NCI-H526 (cell line): ENCODE measurements at regions not wholly inside any gene's neighbourhood (a gene's known extent, or its start where the extent isn't known, plus 50 kb on each side); places are given as distances from the start of the nearest gene placed in this dataset.

Source experiments
- DNase-seq, 2 experiments: peaks; one replicate each; lab custom pipeline; 2025; lab: John Stamatoyannopoulos, UW

DNA sequence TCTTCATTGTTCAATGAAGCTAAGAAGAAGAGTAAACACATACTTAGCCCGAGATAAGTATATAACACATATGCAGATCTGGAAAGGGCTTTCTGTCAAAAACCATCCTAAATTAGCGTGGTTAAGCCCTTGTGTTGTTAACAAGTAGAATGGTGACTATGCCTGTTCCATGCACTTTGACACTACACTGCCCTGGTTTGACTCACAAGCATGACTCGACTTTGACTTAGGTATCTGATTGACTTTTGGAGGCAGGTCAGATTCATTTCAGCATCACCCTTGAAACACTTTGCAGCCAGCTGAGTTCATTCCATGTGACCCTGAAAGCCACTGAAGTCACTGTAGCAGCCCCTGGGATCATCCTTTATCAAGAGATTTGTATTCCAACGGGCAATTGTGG is 239.8 kb downstream of the TBX18 start:
- no peak for DNase-seq

DNA sequence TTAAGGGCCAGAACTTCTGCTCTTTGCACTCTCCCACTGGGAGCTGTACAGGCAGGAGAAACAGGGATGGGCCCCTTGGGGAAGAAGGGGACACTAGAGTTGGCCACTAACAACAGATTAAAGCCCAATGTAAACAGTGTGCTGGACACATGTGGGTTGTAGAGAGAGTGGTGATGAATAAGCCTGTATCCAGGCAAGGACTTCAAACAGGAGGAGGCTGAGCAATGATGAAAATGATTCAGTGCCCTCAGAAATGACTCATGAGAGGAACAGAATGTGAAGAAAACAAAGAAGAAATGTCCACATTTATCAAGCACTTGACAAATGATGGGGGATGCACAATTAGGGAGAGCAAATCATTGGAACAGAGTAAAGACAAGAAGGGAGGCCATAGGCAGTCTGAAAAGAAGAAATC is 242.3 kb downstream of the TBX18 start:
- DNase-seq: no peak

DNA sequence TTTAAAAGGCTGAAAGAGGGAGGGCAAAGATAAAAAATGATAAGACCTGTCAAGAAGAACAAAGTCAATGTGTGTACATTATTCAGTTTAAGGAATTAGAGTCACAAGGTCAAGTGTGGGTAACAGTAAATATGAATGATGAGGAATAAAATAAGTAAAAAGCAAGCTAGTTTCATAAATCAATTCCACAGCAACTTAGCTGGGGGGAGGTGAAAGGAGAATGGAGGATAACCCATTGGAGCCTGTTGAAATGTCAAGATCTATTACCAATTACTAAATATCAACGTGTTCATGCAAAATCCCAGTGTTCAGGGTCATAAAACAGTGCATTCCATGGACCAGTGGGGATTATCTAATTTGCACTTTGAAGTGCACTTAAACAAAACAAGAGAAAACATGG is 242.9 kb downstream of the TBX18 start:
- no peak for DNase-seq

DNA sequence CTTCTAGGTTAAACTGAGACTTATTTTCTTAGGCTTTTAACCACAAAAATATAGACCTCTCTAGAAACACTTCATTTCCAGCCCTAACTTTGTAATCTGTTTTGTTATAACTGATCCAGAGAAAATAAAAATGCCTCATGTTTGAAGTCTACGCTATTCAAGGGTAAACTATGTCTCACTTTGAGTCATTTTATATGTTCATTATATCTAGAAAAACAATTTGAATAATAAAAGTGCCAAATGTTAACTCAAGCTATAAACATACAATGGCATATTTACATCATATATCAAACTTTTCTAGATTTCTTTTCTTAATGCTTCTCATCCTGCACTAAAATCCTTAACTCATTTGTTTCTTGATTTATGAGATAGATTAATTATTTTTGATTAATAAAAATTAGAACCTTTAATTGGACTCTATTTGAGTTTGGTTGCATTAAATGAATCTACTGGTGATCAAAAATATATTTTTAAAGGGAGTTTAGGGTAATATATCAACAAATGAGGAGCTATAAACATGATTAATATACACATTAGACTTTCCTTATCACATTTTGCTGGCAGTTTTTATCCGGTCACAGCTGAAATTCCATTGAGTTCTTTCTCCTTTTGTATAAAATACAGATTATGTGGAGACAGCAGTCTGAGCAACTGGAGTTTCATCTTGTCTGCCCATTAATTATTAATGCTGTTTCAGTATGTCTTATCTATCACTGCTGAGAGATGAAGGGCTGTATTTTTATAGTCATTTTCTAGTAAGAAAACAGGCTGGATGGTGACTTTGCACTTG is 246.5 kb downstream of the TBX18 start:
- no peak for DNase-seq

DNA sequence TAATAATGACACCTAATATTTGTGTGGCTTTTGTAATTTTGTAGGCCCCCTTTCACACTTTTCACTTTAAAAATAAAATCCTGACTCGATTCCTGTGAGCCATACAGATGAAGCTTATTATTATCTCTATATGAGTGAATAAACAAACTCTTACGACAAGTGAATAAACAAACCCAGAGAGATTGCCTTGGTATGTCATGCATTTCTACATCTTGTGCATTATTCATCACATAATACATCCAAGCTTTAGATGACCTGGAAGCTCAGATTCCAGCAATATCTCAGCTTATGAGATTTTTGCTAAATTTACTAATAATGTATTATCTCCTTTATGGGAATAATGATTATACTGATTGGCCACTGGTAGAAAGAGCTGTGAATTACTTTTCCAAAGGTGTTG is 248.2 kb downstream of the TBX18 start:
- no peak for DNase-seq

DNA sequence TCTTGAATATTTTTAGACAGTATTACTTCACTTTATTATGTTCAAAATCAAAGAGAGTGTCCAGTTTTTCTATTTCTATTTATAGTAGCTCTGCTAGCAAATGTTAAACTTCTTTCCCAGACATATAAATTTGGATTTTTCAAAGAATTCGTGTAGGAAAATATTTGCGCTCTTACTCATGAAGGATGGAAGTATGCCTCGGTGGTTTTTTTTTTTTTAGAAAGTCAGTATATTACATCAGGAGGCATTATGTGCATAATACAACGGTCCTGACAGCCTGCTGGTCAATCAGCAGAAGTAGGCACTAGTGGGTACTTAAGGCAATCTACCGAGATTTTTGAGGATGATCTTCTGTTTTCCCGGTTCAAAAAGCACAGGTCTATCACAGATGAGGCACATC is 249.3 kb downstream of the TBX18 start:
- no peak for DNase-seq

DNA sequence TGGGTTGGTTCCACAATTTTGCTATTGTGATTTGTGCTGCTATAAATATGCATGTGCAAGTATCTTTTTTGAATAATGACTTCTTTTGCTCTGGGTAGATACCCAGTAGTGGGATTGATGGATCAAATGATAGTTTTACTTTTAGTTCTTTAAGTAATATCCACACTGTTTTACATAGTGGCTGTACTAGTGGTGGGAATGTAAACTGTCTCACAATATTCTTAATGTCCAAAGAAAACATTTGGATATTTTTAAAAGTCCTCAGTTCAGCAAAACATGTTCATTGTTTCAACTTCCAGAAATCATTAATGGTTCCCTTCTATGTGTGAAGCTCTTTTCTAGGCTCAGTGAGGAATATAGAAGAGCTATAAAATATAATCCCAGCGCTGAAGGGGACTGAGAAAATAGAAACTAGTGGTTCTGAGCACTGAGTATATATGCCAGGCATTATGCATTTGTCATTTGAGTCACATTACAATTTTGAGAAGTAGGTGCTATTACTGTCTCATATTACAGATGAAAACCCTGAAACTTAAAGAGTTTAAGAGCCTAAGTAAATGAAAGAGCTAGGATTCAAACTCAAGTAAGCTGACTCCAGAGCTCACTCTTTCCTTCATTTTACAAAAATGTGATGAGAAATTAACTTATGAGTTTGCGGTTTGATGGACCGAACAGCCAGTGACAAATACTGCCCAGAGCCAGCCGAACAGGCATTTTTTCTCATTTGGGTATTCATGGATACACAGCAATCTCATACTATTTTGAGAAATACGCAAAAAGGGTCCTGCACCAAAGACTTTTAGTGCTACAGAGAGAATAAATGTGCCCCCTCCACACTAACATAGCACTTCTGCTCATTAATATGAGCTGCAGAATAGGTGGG is 250.1 kb downstream of the TBX18 start:
- no peak for DNase-seq

DNA sequence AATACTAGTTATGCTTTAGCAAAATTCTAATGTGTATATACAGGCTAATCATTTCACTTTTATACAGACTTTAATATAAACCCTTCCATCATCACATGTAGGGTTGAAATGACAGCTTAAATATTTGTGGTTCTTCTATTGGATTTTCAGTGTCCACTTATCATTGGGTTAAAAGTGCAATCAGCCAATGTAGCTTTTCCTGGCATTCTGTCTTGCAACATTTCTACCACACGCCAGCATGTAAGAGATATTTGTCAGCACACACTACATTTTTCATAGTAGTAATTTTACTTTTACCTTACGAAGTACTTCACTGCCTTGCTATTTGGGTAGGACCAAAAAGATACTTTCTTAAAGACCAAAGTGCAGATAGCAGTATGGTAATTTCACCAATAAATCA is 252.0 kb downstream of the TBX18 start:
- DNase-seq: no peak

DNA sequence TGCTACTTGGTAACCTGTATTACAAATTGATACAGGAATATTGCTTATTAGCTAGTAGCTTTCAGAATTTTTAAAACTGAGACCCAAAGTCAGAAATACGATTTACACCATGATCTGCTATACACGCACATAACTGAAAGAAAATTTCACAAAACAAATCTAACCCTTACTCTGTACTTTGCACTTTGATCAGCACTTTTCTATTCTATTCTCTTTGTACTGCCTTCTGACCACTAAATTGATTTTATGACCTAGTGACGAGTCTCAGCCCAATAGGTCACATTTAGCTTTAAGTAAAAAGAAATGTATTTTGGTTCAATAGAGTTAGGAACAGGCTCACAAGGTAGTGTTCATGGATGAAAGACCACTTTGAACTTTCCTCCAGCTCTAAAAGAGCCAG is 252.5 kb downstream of the TBX18 start:
- DNase-seq: no peak

DNA sequence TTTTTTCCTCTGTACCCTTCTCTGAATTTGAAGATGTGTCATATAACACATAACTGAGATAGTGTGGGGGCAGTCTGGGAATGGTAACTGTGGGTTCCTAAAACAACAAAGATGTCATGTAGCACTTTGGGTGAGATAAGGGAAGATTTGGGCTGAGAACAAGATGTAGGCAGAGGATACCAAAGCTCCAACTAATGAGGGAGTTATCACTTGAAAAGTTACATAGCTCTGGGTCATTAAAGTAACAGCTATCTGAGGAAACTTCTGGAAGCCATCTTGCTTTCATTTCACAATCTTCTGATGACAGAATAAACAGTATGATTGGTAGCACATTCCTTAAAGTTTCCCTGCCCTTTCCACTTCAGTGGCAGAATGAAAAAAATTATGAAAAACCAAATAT is 255.4 kb downstream of the TBX18 start:
- no peak for DNase-seq

DNA sequence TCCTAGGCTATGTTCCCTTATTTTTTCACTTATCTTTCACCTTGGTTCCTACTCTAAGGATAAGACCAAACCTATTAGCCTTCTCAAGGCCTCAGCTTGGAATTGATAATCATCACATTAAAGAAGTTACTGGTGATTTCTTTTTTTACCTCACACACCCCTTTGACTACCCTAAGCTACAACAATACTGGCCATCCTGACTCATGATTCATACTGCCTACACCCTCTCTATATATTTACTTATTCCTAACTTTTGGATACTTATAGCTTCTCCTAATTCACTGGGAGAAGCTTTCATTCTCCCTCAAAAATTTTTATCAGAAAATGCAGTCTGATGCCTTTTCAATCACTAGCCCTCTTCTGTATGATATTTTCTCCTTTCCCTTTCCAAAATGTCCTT is 256.1 kb downstream of the TBX18 start:
- no peak for DNase-seq

DNA sequence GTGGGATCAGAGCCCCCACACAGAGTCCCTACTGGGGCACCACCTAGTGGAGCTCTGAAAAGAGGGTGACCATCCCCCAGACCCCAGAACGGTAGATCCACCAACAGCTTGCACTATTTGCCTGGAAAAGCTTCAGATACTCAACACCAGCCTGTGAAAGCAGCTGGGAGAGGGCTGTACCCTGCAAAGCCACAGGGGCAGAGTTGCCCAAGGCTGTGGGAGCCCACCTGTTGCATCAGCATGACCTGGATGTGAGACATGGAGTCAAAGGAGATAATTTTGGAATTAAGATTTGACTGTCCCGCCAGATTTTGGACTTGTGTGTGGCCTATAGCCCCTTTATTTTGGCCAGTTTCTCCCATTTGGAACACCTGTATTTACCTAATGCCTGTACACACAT is 260.4 kb downstream of the TBX18 start:
- DNase-seq: no peak

DNA sequence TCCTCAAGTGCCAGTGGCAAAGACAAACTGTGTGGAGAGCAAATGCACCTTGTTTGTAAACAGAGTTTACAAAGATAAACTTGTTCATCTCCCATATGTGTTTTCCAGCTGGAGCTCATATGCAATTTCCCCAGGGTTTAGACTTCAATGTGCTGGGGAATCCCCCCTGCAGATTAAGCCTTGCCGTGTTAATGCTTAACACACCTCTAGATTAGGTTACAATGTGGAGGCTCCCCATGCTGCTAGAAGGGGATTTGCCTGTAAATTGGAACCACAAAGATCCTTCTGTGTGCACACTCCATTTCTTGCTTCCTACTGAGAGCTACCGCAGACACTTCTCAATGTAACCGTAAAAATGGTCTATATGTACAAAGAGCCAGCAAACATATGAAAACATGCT is 263.1 kb downstream of the TBX18 start:
- no peak for DNase-seq

DNA sequence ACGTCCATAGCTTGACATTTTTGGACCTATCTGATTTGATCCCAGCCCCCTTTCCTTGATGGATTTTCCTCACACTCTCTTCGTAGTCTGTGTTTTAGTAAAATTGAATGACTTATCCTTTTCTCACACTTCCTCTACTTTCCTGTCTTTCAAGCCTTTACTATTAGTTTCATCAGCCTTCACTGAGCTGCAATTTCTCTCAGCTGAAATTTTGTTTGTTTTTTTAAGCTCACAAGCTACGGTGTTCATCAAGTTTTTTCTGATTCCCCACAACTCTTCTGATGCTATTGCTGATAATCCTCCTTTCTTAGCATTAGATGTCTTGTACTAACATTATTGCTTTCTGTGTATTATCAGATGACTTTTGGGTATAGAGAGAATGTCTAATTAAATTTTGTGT is 263.7 kb downstream of the TBX18 start:
- DNase-seq: no peak

DNA sequence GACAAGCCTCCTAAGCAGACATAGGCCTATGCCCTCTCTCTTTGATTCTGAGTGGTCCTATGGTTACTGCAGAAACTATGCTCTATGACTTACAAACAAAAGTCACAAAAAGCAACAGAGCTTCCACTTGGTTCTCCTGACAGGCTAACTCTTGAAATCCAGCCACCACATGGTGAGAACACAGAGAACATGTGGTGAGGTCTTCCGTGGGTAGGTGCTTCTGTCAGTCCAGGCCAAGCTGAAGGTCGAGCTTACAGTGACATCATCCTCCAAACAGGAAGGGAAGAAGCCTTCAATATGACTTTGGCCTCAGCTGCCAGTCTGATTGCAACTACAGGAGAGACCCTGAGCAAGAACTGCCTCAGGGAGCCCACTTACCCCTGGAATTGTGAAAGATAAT is 265.5 kb downstream of the TBX18 start:
- DNase-seq: no peak

DNA sequence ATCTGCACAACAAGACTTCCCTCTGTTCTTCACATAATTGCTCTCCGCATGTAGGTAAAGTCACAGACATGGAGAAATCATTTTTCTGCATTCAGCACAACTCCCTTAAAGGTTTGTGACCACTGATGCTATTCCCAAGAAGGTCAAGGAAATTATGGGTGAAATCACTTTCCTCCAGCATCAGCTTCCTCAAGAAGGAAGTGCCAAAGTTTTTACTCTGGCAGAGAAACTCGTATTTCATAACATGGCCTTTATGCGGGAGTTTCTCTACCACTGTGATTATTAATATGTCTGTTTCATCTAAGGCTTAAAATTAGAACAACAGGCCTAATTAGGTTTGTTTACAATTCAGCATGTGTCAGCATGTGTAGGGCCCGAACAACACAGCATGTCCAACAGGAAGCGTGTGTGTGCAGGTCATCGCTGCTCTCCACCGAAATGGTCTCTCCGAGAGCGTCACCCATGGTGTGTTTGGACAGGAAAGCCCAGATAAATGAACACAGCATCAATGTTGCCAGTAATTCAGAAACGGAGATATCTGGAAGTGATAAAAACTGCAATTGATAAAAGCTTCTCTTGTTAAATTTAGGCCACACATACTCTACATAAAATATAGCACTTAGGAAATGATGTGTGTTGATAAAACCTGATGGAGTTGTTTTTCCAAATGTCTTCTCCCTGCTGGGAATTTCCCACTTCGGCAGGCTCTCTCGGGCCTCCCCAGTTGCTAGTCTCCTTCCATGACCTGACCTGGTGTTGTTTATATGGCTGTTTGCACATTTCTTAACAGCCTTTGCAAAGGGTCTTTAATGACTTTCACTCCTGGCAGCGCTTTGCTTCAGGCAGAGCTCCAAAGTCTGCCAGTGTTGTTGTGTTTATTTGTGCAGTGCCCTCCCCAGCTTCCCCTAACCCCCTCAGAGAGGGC is 265.1 kb upstream of the CEP162 start:
- DNase-seq: no peak

DNA sequence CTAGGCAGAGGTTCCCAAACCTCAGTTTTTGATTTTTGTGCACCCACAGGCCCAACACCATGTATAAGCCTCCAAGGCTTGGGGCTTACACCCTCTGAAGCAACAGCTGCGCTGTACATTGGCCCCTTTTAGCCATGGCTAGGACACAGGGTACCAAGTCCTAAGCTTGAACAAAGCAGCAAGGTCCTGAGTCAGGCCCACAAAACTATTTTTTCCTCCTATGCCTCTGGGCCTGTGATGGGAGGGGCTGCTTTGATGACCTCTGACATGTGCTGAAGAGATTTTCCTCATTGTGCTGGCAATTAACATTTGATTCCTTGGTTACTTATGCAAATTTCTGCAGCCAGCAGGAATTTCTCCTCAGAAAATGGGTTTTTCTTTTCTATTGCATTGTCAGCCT is 262.2 kb upstream of the CEP162 start:
- DNase-seq: no peak

DNA sequence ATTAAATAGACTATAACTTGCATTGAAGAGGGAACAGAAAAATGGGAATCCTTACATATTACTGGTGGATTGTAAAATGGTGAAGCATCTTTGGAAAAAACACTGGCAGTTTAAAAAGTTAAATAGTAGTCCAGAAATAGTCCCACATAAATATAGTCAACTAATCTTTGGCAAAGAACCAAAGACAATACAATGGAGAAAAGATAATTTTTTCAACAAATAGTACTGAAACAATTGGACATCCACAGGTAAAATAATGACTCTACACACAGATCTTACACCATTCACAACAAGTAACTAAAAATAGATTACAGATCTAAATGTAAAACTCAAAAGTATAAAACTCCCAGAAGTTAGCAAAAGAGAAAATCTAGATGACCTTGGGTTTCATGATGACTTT is 259.1 kb upstream of the CEP162 start:
- DNase-seq: no peak

DNA sequence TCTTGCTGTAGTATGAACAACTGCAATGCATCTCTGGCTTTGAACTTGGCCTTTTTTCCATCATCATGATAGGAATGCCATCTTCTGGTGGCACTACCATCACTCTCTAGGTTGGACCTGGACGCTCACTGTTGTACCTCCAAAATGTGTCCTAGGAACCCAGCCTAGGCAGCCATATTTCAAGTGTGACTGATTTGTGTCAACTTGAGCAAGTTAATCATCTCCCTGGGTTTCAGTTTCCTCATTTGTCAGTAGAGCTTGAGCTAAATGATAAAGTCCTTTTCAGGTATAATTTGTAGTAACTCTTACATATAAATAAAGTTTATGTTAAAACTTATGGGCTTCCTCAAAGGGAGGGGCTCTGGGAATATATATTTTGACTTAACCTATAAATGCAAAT is 241.7 kb upstream of the CEP162 start:
- no peak for DNase-seq

DNA sequence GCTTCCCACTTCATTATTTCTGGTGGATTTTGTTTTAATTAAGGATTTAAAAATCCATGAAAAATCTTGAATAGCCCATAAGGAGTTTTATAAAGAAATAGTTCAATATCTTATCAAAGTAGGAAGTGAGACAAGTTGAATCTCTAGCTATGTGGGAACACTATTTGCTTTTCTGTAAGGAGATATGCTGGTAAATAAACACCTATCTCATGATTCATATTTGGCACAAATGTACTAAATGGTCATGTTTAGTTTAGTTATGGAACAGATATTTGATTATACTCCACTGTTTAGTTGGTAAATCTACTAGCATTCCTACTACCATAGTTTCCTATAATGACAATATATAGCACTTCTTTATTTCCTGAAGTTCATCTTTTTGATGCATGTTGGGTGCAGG is 239.9 kb upstream of the CEP162 start:
- no peak for DNase-seq

DNA sequence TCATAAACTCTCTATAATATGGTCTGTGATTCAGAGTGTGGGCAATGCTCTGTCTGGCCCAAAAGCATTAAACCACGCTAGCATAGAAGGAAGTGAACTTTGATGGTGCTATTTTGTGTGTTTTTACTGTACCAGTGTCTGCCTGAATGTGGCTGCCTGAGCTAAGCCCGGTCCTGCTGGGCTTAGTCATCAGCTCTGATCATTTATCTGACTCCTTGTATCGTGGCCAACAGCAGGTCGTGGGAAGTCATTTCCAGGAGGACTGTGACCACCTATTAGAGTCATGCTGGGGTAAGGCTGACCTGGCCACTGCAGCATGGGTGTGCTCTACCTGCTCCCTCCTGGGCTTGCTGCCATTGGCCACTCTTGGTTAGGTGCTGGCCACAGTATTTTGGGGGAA is 239.1 kb upstream of the CEP162 start:
- no peak for DNase-seq

DNA sequence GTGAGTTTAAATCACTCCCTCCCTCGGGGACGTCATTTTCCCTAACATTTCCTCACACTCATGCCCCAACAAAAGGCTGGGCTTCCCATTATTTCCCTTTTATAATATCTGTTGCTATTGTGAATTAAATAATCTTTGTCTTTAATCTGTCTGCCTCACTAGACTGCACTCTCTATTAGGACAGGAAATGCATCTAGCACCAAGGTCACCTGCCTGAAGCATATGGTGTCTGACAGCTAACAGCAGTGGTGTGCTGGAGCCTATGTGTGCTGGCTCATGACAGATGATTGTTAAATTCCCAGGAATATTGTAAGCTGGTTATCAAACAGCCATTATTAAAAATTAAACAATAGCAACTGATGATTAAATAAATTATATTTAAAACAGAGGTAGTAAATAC is 237.0 kb upstream of the CEP162 start:
- no peak for DNase-seq
